HL-60/S4 treated with phorbol 12-myristate 13-acetate at 8.2 ng/mL for 4 days and 3 days (cell line): ENCODE measurements at regions not wholly inside any gene's neighbourhood (a gene's known extent, or its start where the extent isn't known, plus 50 kb on each side); places are given as distances from the start of the nearest gene placed in this dataset.
"Not testable (repeated sequence)": the region's sequence is repeated elsewhere in the genome, so short reads cannot be mapped to it uniquely, and the experiment has no call there.

Source experiments
- in situ Hi-C: fragments of 300-500 bp; cut with MboI; formaldehyde crosslinking; loops from 2 replicates; pipeline ENCODE4 v1.15.0; 2022; ENCODE audit warnings: low sequenced_read_pairs

DNA sequence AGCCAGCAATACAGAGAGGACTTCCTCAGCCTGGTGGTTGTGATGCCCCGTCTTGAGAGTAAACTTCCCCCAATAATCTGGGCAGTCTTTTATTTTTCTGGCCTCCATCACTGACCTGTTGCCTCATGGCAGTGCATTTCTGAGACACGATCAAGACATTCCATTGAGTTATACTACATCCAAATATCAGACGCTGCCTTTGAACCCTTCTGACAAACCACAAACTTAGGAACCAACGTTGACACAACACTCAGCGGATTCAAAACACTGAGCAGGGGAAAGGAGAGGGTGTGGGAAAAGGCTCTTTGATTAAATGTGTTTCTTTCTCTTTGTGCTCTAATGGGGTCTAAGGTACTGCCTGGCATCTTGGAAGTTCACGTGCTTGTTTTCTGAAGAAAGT lies 100.7 kb upstream of the TBX5 start:
- in situ Hi-C loops: loop anchor here (25.0 kb wide), 1 partner anchor 519 kb away; no protein-coding TSS in a partner anchor

DNA sequence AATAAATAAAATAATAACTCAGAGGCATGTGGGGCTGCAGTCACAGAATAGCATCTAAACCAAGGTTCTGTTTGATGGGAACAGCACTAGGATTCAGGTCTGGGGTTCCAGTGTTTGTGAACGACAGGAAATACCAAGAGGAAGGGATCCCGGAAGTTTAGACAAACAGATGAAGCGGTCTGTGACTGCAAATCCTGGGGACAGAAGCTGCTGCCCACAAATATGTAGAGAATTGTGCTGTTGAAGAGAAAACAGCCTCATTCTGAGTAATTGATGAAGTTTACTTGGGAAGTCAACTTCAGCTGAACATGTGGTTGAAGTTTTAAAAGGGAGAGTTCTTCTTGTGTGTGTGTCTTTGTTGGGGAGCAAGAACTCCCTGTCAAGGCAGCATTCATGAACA lies 98.4 kb upstream of the TBX5 start:
- in situ Hi-C loops: loop anchor here (25.0 kb wide), 1 partner anchor 517 kb away; no protein-coding TSS in a partner anchor

DNA sequence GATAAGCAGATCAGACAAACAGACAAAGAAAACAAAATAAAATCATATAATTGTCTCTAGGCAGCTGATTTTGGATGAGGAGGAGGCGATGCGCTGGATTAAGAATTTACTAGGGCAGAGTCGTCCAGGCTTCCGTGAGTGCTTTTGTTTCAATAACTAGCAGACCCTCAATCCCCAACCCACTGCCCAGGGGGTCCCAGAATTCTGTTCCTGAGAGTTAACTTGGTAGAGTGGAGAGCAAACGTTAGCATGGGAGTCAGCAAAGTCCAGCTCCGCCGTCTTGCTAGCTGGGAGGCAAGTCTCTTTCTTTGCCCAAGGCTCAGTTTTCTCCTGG lies 95.5 kb upstream of the TBX5 start:
- in situ Hi-C loops: loop anchor here (25.0 kb wide), 1 partner anchor 514 kb away; no protein-coding TSS in a partner anchor

DNA sequence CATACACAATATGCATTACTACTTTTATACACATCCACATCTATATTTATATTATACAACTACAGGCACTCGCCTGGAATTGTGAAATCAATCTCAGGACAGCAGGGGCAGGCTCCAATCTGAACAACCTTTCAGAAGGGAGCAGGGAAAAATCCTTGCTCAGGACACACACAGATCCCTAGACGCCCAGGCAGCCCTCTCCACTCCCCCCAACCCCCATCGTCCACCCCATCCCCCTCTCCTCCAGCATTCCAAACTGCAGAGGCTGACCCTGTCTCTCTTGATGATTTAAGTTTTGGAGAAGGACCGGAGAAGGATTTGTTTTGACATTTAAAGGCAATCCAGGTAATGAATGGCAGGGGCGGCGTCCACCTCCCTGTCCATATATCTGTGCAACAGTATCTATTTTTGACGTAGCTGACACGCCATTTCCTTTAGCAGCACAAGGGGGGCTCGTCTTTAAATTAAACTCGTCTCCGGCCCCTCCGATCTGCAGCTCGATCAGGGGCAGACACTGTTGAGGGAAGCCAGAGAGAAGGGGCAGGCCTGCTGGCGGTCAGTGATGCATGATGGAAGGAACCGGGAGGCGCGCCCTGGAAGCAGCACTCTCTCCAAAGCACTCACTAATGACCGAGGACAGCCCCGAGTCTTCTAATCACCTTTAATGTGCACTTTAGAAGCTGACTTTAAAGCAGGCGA lies 95.0 kb upstream of the TBX5 start:
- in situ Hi-C loops: loop anchor here (25.0 kb wide), 1 partner anchor 514 kb away; no protein-coding TSS in a partner anchor

DNA sequence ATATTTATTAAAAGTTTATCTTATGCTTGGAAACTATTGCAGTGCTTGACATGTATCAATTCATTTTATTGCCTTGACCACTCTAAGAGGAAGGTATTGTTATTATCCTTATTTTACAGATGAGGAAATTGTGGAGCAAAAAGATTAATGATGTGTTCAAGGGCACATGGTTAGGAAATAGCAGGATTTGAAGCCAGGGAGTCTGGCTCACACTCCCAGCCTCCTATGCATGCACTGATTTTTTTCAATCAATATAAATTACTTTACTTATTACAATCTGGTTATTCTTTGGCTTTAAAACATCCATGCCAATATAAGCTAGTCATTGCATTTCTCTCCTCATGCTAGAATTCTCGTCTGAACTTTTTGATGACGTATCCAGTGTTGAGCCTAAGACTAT lies 94.2 kb upstream of the TBX5 start:
- in situ Hi-C loops: loop anchor here (25.0 kb wide), 1 partner anchor 513 kb away; no protein-coding TSS in a partner anchor

DNA sequence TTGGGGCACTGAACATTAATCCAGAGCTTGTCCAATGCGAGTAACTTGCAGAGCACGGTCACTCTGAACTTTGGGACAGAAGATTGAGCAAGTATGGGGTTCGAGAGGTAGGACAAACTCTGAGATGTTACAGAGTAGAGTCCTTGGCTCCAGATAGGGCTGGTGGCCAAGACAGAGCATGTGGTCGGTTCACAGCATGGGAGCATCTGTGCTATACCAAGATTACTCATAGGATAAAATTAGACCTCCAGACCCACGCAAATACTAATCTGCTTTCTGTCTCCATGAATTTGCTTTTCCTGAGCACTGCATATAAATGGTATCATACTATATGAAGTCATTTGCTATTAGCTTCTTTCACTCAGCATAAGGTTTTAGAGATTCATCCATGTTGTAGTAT lies 93.4 kb upstream of the TBX5 start:
- in situ Hi-C loops: no loop called here

DNA sequence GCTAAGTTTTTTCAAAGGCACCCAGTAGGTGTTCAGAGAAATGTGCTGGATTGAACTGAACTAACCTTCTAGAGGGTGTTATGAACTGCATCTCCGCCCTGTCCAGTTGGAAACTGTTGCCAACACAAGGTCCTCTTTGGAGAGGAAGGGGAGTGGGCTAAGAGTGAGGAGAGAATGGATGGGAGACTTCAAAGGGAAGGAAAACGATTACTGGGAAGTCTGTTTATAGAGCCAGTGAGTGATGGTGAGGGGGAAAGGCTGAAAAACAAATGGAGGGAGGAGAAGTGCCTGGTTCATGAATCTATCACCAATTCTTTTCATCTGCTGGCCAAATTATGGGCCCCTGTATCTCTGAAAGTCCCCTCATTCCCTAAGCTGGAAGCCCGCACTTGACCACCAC lies 86.0 kb upstream of the TBX5 start:
- in situ Hi-C loops: no loop called here

DNA sequence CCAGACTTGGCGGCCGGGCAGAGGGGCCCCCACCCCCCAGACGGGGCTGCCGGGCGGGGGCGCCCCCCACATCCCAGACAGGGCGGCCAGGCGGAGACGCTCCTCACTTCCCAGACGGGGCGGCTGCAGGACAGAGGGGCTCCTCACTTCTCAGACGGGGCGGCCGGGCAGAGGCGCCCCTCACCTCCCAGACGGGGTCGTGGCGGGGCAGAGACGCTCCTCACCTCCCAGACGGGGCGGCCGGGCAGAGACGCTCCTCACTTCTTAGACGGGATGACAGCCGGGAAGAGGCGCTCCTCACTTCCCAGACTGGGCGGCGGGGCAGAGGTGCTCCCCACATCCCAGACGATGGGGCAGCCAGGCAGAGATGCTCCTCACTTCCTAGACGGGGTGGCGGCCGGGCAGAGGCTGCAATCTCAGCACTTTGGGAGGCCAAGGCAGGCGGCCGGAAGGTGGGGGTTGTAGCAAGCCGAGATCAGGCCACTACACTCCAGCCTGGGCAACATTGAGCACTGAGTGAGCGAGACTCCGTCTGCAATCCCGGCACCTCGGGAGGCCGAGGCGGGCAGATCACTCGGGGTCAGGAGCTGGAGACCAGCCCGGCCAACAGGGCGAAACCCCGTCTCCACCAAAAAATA lies 79.0 kb upstream of the TBX5 start:
- in situ Hi-C loops: not testable (repeated sequence)

DNA sequence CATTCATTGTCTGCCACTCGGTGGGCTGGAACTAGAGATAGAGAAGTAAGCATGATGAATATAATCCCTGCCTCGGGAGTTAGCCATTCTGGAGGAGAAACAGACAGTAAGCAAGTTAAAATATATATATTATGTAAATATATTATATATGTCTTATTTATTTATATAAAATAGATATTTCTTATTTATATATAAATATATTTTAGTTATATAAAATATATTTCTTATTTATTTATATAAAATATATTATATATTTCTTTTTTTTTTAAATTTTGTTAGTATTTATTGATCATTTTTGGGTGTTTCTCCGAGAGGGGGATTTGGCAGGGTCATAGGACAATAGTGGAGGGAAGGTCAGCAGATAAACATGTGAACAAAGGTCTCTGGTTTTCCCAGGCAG lies 78.1 kb upstream of the TBX5 start:
- in situ Hi-C loops: no loop called here

DNA sequence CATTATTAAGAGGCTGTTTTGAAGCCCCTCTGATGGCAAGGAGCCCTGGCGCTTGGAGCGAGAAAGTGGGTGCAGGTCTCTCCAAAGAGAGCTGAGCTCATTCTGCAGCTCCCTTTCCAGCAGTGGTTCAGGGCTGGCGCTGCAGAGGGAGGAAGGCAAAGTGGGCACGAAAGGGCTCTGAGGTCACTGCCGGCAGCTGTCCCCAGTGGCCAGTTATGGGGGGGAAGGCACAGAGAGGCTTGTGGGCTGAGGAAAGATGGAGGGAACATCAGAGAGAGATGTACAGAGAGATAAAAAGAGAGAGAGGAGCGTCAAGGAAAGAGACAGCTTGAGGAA lies 75.2 kb upstream of the TBX5 start:
- in situ Hi-C loops: no loop called here

DNA sequence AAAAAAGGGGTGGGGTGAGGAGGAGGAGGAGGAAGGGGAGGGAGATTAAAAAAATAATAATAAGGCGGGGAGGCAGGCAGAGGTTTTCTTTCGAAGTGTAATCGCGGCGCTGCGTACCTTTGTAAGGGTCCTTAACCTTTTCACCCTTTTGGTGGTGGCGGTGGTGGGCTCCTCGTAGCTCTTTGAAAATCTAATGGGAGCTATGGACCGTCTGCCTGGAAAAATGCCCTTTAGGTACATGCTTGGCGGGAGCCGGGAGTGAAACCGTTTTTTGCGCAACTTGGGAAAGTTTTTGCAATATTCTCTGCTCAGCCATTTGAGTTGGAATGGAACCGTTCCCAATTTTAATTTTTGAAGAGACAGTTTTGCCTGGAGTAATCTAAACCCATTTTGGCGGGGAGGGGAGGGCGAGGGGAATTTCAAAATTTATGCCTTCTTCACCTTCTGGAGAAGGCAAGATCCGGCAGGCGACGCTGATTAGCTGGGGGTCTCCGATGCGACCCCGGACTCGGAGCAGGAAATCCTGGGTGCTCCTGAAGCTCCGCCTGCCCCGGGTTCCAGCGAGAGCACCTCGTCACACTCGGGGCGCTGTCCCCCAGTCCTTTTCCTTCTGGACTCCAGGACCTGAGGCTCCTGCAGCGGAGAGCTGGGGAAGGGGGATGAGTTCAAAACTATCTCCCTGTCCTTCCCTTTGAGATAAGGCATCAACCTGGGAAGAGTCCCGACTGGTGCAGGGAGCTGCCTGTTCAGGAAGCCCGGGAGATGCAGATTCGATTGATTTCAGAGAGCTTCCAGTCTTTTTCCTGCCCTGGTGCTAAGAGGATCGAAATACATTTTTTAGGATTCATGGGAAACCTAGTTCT lies 74.6 kb upstream of the TBX5 start:
- in situ Hi-C loops: no loop called here

DNA sequence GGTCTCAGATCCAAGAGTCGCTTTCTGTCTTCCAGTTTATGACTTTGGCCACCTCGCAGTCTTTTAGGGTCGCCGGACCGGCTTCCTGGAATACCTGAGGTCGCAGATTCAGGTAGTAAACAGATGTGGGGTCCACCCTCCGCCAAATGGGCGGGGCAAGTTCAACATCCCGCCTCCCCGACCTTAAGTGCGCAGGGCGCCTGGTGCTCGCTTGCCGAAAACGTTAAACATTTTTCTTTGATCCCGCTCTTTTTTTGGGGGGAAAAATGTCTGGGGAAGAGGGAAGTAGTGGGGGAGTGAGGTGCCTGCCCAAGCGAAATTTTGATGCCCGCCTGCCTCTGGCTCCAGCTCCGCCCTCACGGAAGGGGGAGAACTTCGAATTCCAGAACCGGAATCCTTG lies 73.9 kb upstream of the TBX5 start:
- in situ Hi-C loops: no loop called here

DNA sequence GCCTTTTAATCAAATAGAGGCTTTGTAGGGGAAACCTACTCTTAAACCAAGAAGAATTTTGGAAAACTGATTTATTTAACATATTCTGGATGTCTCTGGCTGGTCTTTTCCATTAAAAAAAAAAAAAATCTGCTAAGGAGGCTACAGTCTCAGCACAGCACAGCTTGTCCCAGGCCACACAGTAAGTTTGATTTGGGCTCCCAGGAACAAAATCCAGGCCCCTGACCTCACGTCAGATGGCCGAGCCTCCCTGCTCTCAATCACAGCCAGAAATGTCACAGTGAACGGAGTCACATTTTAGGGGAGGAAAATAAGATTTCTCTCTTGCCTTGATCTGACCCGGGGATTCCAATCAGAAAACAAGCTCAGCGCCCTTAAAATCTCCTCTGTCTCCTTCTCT lies 72.9 kb upstream of the TBX5 start:
- in situ Hi-C loops: no loop called here

DNA sequence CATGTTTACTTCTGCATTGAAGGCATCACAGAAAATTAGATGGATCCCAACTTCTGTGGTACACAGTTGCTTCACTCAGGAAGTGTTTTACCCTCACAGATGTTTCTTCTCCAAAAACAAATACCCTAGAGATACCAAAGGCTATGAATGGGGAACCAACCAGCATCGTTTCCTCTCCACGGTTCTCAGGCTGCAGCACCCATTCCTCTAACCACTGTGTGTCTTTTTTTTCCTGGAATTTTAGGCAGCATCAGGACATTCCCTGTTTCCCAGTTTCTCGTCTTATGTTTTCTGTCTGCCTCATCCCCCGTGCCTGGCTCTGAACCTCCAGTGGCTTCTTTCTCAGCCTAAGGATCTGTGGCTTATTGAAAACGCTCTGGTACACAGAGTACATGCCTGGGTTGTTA lies 72.0 kb upstream of the TBX5 start:
- in situ Hi-C loops: no loop called here

DNA sequence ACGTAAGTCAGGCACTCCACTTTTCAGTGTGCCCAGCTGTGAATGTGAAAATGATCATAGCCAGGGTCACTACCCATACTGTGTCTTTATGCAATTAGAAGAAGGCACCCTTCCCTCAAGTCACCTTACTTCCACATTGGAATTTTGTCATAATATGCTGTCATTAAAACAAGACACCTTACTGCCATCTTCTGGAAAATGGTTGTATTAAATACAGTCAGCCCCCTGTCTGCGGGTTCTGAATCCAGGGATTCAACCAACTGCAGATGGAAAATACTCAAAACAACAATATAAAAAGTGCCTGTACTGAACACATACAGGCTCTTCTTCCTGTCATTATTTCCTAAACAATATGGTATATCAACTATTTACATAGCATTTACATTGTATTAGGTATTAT lies 70.2 kb upstream of the TBX5 start:
- in situ Hi-C loops: no loop called here

DNA sequence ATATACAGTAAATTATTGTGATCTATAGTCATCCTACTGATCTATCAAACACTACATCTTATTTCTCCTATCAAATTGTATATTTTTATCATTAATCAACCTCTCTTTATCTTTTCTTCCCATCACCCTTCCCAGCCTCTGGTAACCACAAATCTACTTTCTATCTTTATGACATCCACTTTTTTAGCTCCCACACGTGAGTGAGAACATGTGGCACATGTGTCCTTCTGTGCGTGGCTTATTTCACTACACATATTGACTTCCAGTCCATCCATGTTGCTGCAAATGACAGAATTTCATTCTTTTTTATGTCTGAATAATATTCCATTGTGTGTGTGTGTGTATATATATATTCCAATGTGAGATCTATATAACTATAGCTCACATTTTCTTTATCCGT lies 67.8 kb upstream of the TBX5 start:
- in situ Hi-C loops: no loop called here

DNA sequence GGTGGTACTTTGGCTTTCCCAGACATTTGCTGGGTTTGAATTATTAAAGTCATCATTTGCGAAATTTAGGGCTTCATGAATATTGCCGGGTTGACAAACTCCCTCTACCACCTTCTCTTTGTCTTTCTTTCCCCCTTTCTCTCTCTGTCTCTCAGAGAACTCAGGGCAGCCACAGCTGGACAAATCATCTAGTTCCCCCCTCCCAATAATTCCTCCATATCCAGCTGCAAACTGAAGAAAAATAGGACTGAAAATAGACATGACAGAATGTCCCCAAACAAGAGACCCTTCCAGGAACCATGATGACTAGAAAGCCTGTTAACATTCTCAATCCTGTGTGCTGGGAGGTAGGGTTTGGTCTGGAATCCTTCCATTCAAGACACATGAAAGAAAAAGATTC lies 67.1 kb upstream of the TBX5 start:
- in situ Hi-C loops: no loop called here

DNA sequence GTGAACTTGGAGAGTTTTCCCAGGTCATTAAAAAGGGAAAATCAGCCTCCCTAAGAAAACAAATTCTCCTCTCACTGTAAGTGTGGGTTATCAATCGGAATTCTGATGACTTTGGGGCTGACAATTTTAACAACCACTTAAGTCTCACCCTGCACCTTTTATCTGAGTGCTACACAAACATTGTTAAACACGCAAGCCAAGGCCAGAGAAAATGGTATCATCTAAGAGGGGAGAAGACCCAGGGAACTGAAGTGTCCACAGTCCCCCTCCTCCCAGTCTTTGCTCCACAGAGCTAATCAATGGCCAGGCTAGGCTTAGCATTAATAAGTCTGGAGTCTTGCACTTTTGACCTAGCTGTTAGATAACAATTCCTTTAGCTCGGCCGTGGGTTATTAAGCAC lies 51.7 kb upstream of the TBX5 start:
- in situ Hi-C loops: no loop called here
